Common myeloid progenitor, CD34-positive (primary cell): ENCODE measurements at regions not wholly inside any gene's neighbourhood (a gene's known extent, or its start where the extent isn't known, plus 50 kb on each side); places are given as distances from the start of the nearest gene placed in this dataset.
"Not testable (repeated sequence)": the region's sequence is repeated elsewhere in the genome, so short reads cannot be mapped to it uniquely, and the experiment has no call there.

Experiments used
- CTCF ChIA-PET: fragments of 350-600 bp; sonication (Branson Sonifier 250); formaldehyde crosslinking; loops from one replicate; lab custom pipeline; 2021; ENCODE audit warnings: antibody characterized with exemption; lab: Charles Lee
- POLR2A ChIA-PET: fragments of 350-600 bp; sonication (Branson Sonifier 250); formaldehyde crosslinking; loops from one replicate; lab custom pipeline; 2021; ENCODE audit warnings: antibody characterized with exemption; lab: Charles Lee
- DNase-seq, 3 donors: peaks; one replicate each; pipeline versions ENCODE4 v3.0.0 to v3.0.0-alpha.2; 2013
- H3K27ac ChIP-seq, 2 experiments: 1 replicate in 1 of 2; 2 replicates in 1 of 2; pipeline ENCODE4 v1.7.0; 2013; ENCODE audit warnings: inconsistent platforms in 2 of 2, low read length in 2 of 2, mild to moderate bottlenecking in 2 of 2, low read depth in 1 of 2, moderate library complexity in 1 of 2; ENCODE audit not compliant: severe bottlenecking in 2 of 2, insufficient read depth in 1 of 2, poor library complexity in 1 of 2
- H3K27me3 ChIP-seq, 5 experiments: replicated peaks in 2 of 5; 1 replicate in 3 of 5; 2 replicates in 2 of 5; pipeline versions ENCODE4 v1.6.1 to v1.7.0; 2013; ENCODE audit warnings: low read length in 4 of 5, mild to moderate bottlenecking in 2 of 5, moderate library complexity in 2 of 5, inconsistent platforms in 1 of 5; ENCODE audit not compliant: insufficient read depth in 5 of 5, control insufficient read depth in 4 of 5
- H3K36me3 ChIP-seq, 4 experiments: 1 replicate in 2 of 4; 2 replicates in 2 of 4; pipeline versions ENCODE4 v1.6.1 to v1.7.0; 2013; ENCODE audit warnings: low read length in 3 of 4, control low read depth in 1 of 4, mild to moderate bottlenecking in 1 of 4; ENCODE audit not compliant: control insufficient read depth in 4 of 4, insufficient read depth in 4 of 4
- H3K4me1 ChIP-seq, 4 experiments: 1 replicate in 3 of 4; 2 replicates in 1 of 4; pipeline versions ENCODE4 v1.6.1 to v1.7.1; 2013; ENCODE audit warnings: low read length in 3 of 4, mild to moderate bottlenecking in 3 of 4, control low read depth in 1 of 4, inconsistent platforms in 1 of 4, moderate library complexity in 1 of 4; ENCODE audit not compliant: control insufficient read depth in 4 of 4, insufficient read depth in 4 of 4; ENCODE audit errors: control extremely low read depth in 1 of 4
- H3K4me3 ChIP-seq, 7 experiments: 1 replicate in 4 of 7; 2 replicates in 3 of 7; pipeline versions ENCODE4 v1.5.1 to v1.7.0; 2013; ENCODE audit warnings: mild to moderate bottlenecking in 7 of 7, low read length in 6 of 7, moderate library complexity in 6 of 7, inconsistent platforms in 2 of 7, low read depth in 2 of 7, control low read depth in 1 of 7; ENCODE audit not compliant: insufficient read depth in 4 of 7, control insufficient read depth in 1 of 7; ENCODE audit errors: extremely low read depth in 1 of 7
- H3K9me3 ChIP-seq, 5 experiments: 1 replicate in 4 of 5; 2 replicates in 1 of 5; pipeline versions ENCODE4 v1.6.1 to v1.7.1; 2013; ENCODE audit warnings: low read length in 4 of 5, mild to moderate bottlenecking in 2 of 5, inconsistent platforms in 1 of 5, low read depth in 1 of 5, moderate library complexity in 1 of 5; ENCODE audit not compliant: control insufficient read depth in 4 of 5, insufficient read depth in 2 of 5; ENCODE audit errors: control extremely low read depth in 1 of 5
- WGBS: methylation state at CpG from one replicate; pipeline ENCODE4 v1.1.5; 2013; ENCODE audit not compliant: insufficient coverage; 5-methylcytosine and 5-hydroxymethylcytosine counted together

DNA sequence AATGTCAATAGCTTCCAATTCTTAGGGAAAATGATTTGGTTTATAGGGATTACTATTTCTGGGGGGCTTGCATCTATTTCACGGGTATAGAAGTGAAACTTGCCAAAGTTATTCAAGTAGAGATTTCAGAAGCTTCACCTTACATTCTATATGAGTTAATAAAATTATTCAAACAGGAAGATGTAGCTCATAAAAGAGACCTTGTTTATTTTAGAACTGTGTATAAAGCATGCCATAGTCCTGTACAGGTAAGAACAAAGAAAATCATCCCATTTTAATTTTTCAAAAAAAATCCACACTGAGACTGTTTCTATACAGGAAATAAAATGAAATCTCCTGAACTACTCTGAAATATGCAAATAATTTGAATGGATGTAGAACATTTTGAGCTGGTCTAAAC lies 834.7 kb downstream of the TRHDE start:
- POLR2A ChIA-PET, result no interaction called here
- no peak for DNase-seq
- no peaks in the 10 kb centered on the region for H3K27me3 ChIP-seq
- WGBS, result no CpG with 5 or more reads among the region's 1 CpG
- H3K36me3 ChIP-seq, result no peaks in the 10 kb centered on the region
- CTCF ChIA-PET, result no interaction called here
- no peaks in the 10 kb centered on the region for H3K9me3 ChIP-seq
- no peak overlapping the region for H3K4me3 ChIP-seq
- no peak overlapping the region for H3K27ac ChIP-seq
- H3K4me1 ChIP-seq, result no peaks in the 10 kb centered on the region

DNA sequence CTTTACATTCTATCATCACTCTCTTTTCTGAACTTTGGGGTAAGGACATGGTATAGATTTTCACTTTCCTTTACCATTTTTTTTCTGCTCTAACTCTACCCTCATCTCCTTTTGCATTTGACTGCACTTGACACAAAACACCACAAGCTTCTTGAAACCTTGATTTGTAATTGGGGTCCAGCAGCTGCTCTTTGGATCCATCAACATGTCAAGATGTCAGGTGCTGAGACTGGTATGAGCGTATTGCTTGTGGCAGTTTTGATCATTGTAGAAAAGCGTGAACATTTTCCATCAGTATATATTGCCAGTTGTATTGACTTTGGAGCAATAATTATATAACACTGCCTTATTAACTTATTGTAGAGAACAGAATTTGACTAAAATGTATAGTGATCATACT lies 838.6 kb downstream of the TRHDE start:
- no CpG with 5 or more reads among the region's 2 CpGs for WGBS
- POLR2A ChIA-PET, result no interaction called here
- DNase-seq, result no peak

DNA sequence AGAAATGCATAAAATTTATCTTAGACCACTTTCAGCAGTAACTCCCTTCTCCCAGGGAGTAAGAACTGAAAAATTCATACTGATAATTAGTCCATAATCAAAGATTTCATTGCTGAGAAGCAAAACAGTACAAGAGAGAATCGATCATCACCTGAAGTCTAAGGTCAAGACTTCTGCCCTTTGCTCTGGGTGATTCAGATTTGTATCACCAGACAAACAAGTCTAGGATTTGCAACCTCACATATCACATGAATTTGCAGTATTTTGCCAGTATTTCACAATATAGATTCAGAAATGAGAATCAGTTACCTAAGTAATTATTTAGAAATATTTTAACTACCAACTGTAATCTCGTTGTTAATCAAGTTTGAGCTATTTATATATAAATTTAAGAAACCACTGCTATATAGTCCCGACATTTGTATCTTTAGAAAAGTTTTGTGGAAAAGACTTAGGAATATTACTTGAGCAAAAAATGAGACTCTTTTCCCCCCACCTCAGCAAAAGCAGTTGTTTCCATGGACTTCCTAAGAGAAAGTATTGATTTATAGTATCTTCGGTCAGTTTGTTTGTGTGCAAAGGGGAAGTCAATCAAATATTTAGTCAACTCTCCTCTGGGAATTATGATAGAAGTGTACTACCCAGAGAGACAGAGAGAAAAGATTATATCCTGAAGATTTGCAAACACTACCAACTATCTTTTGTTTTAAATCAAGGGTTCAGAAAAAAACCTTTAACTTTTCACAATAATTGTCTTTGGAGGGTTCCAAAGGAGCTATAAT lies 840.1 kb downstream of the TRHDE start:
- DNase-seq, result no peak
- ChIA-PET POLR2A (no interaction called here), CTCF (no interaction called here)
- Histone ChIP-seq H3K36me3 (no peaks in the 10 kb centered on the region), H3K4me3 (no peak overlapping the region), H3K9me3 (no peaks in the 10 kb centered on the region), H3K27me3 (no peaks in the 10 kb centered on the region), H3K4me1 (no peaks in the 10 kb centered on the region), H3K27ac (no peak overlapping the region)
- WGBS, result 80% methylated on average over 1 of the region's 4 CpGs

More for the DNA sequence above, 838.6 kb downstream of the TRHDE start:
- no peaks in the 10 kb centered on the region for H3K4me1 ChIP-seq
- CTCF ChIA-PET, result no interaction called here
- no peak overlapping the region for H3K27ac ChIP-seq
- H3K9me3 ChIP-seq, result no peaks in the 10 kb centered on the region
- H3K4me3 ChIP-seq, result no peak overlapping the region
- H3K36me3 ChIP-seq, result no peaks in the 10 kb centered on the region
- no peaks in the 10 kb centered on the region for H3K27me3 ChIP-seq

DNA sequence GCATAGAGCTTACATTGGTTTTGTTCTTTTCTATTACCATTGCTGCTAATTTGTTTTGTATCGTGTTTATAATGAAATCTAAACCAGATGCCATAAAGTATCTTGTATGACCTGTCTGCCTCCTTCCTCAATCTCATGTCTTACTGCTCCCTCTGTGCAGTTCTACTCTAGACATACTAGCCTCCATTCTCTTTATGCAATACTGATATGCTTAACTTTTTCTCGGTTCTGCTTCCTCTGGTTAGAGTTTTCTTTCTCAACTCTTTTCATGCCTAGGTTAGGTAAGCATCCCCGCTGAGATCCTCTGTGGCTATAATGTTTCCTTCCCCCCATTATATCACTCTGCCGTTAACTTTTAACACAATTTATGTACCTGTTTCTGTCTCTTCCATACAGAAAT lies 852.3 kb downstream of the TRHDE start:
- Histone ChIP-seq H3K27ac (no peak overlapping the region), H3K4me3 (no peak overlapping the region), H3K9me3 (no peaks in the 10 kb centered on the region), H3K27me3 (no peaks in the 10 kb centered on the region), H3K4me1 (no peaks in the 10 kb centered on the region), H3K36me3 (no peaks in the 10 kb centered on the region)
- no CpG with 5 or more reads among the region's 4 CpGs for WGBS
- POLR2A ChIA-PET, result no interaction called here
- DNase-seq, result no peak
- CTCF ChIA-PET, result no interaction called here

DNA sequence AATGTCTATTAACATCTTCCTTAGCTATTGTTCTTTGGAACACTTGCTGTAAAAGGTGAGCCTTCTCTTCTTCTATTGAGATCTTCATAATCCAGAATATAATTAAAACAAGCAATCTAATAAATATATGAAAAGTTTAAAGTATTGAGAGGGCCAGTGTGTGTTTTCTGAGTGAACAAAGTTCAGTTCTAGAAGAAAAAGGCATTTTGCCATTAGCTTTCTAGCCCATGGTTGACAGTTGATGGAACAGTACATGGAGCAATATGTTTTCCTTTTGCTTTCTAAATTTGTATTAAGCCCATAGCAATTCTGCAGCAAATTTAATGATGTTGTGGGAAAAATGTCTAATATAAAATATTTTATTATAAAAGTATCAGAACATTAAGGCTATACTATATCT lies 853.0 kb downstream of the TRHDE start:
- Histone ChIP-seq H3K36me3 (no peaks in the 10 kb centered on the region), H3K4me3 (no peak overlapping the region), H3K4me1 (no peaks in the 10 kb centered on the region), H3K27me3 (no peaks in the 10 kb centered on the region), H3K9me3 (no peaks in the 10 kb centered on the region), H3K27ac (no peak overlapping the region)
- POLR2A ChIA-PET, result no interaction called here
- CTCF ChIA-PET, result no interaction called here
- no peak for DNase-seq

DNA sequence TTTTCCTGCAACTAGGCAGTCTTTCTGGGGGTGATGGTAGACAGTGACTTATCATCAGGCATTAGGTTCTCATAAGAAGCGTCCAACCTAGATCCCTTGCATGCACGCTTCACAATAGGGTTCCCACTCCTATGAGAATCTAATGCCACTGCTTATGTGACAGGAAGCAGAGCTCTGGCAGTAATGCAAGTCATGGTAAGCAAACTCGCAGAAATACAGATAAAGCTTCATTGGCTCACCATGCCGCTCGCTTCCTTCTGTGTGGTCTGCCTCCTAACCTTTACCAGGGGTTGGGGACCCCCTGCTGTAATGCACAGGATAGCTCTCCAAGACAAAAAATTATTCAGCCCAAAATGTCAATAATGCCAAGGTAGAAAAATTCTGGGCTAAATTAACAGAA lies 864.2 kb downstream of the TRHDE start:
- Histone ChIP-seq H3K9me3 (peaks cover 0 to 1% (median 0%) of the 10 kb centered on the region in 5 experiments), H3K4me1 (peaks cover 0 to 14% (median 2%) of the 10 kb centered on the region in 4 experiments), H3K27ac (no peak overlapping the region), H3K4me3 (peak overlapping the region in 1 of 7 experiments; percentile 16), H3K27me3 (no peaks in the 10 kb centered on the region), H3K36me3 (no peaks in the 10 kb centered on the region)
- 2% methylated on average over 5 of the region's 5 CpGs for WGBS
- POLR2A ChIA-PET, result no interaction called here
- CTCF ChIA-PET, result interaction anchor here (0.9 to 1.1 kb wide), 2 partner anchors 9 to 790 kb away, joined by 3 read pairs; no protein-coding TSS in a partner anchor
- DNase-seq, result peak; percentile 27 to 86 (median 72)

DNA sequence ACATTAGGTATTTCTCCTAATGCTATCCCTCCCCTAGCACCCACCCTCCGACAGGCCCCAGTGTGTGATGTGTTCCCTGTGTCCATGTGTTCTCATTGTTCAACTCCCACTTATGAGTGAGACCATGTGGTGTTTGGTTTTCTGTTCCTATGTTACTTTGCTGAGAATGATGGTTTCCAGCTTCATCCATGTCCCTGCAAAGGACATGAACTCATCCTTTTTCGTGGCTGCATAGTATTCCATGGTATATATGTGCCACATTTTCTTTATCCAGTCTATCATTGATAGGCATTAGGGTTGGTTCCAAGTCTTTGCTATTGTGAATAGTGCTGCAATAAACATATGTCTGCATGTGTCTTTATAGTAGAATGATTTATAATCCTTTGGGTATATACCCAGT lies 867.5 kb downstream of the TRHDE start:
- WGBS, result no CpG with 5 or more reads among the region's 2 CpGs
- POLR2A ChIA-PET, CTCF ChIA-PET: not testable (repeated sequence)

More for the DNA sequence above, 867.5 kb downstream of the TRHDE start:
- H3K4me3 ChIP-seq, H3K36me3 ChIP-seq, H3K27me3 ChIP-seq, H3K9me3 ChIP-seq, H3K27ac ChIP-seq, DNase-seq: not testable (repeated sequence)
- H3K4me1 ChIP-seq, result peaks cover 0 to 14% (median 2%) of the 10 kb centered on the region in 4 experiments
